OCI-LY1 (cell line): ENCODE measurements at regions not wholly inside any gene's neighbourhood (a gene's known extent, or its start where the extent isn't known, plus 50 kb on each side); places are given as distances from the start of the nearest gene placed in this dataset.

Experiments
- H2AFZ ChIP-seq: fragments of 200-600 bp; sonication (generic), shearing (Covaris generic); 2 replicates; pipeline ENCODE4 v1.6.0; 2014; ENCODE audit warnings: antibody characterized with exemption, mild to moderate bottlenecking, low read length
- H3F3A ChIP-seq: fragments of 200-600 bp; sonication (generic), shearing (Covaris generic); 2 replicates; pipeline ENCODE4 v1.6.0; 2014; ENCODE audit warnings: mild to moderate bottlenecking, antibody characterized with exemption, low read length, moderate library complexity; ENCODE audit not compliant: insufficient read depth
- H3K27ac ChIP-seq: fragments of 200-600 bp; sonication (generic); 2 replicates; pipeline ENCODE4 v1.5.1; 2014; ENCODE audit warnings: low read length, mixed run types, mild to moderate bottlenecking, low read depth; ENCODE audit not compliant: poor library complexity, severe bottlenecking
- H3K27me3 ChIP-seq: fragments of 200-600 bp; sonication (generic); 2 replicates; pipeline ENCODE4 v1.6.0; 2014; ENCODE audit warnings: antibody characterized with exemption, mild to moderate bottlenecking, low read length, moderate library complexity; ENCODE audit not compliant: insufficient read depth
- H3K36me3 ChIP-seq: fragments of 200-600 bp; sonication (generic); 2 replicates; pipeline ENCODE4 v1.6.1; 2014; ENCODE audit warnings: mild to moderate bottlenecking, antibody characterized with exemption, low read length, moderate library complexity, mixed read lengths; ENCODE audit not compliant: insufficient read depth
- H3K4me1 ChIP-seq: fragments of 200-600 bp; sonication (generic); 2 replicates; pipeline ENCODE4 v1.5.1; 2014; ENCODE audit warnings: mild to moderate bottlenecking, low read length, moderate library complexity; ENCODE audit not compliant: insufficient read depth, severe bottlenecking
- H3K4me2 ChIP-seq: fragments of 200-600 bp; sonication (generic), shearing (Covaris generic); 2 replicates; pipeline ENCODE4 v1.6.1; 2014; ENCODE audit warnings: low read length
- H3K4me3 ChIP-seq: fragments of 200-600 bp; sonication (generic); 2 replicates; pipeline ENCODE4 v1.5.1; 2014; ENCODE audit warnings: low read length, low read depth, mild to moderate bottlenecking, mixed read lengths; ENCODE audit not compliant: poor library complexity, severe bottlenecking
- H3K79me2 ChIP-seq: fragments of 200-600 bp; shearing (Covaris generic); 2 replicates; pipeline ENCODE4 v1.6.1; 2016; ENCODE audit warnings: mixed run types, low read length, mixed read lengths; ENCODE audit not compliant: insufficient read depth
- H3K9ac ChIP-seq: fragments of 200-600 bp; sonication (generic), shearing (Covaris generic); 2 replicates; pipeline ENCODE4 v1.6.1; 2014; ENCODE audit warnings: mild to moderate bottlenecking, low read length, mixed read lengths
- H3K9me2 ChIP-seq: fragments of 200-600 bp; sonication (generic), shearing (Covaris generic); 2 replicates; pipeline ENCODE4 v1.6.1; 2014; ENCODE audit warnings: low read depth, mild to moderate bottlenecking, low read length, mixed read lengths
- H3K9me3 ChIP-seq: fragments of 200-600 bp; shearing (Covaris generic); 2 replicates; pipeline ENCODE4 v1.6.1; 2014; ENCODE audit warnings: low read length, mixed read lengths
- H4K20me1 ChIP-seq: fragments of 200-600 bp; sonication (generic), shearing (Covaris generic); 2 replicates; pipeline ENCODE4 v1.6.0; 2016; ENCODE audit warnings: mild to moderate bottlenecking, low read length; ENCODE audit not compliant: insufficient read depth
- EZH2 ChIP-seq: fragments of 200-600 bp; sonication (generic), shearing (Covaris generic); IDR thresholded peaks from 2 replicates; pipeline ENCODE4 v1.8.0; 2017; ENCODE audit warnings: borderline replicate concordance, mixed run types, mild to moderate bottlenecking, antibody characterized with exemption, low read length, moderate library complexity, mixed read lengths
- TF ChIP-seq, protein P1 (sequence below): fragments of 200-600 bp; sonication (generic), shearing (Covaris generic); IDR thresholded peaks from 2 replicates; pipeline ENCODE4 v1.5.1; 2017; ENCODE audit warnings: mild to moderate bottlenecking, antibody characterized with exemption, low read length, moderate library complexity, mixed read lengths

DNA sequence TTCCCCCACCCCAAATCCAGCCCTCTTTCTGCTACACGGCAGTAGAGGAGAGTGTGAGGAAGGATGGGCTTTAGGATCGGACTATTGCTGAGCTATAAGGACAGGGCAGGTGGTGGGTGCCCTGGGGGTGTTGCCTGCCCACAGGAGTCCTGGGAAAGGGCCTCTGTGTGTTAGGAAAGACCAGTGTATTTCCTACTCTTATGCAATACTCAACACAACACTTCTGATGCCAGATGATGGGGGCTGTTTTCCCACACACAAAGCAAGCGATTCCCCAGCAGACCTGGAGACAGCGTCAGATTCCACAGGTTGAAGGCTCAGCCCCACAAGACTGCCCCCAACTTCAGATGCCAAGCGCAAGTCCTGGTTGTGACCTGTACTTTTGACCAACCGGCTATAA is 91.0 kb upstream of the LCLAT1 start:
- Histone ChIP-seq H3K9me2 (no peaks in the 10 kb centered on the region), H3K36me3 (no peaks in the 10 kb centered on the region)
- no peak for TF ChIP-seq EZH2
- TF ChIP-seq, protein P1, sequence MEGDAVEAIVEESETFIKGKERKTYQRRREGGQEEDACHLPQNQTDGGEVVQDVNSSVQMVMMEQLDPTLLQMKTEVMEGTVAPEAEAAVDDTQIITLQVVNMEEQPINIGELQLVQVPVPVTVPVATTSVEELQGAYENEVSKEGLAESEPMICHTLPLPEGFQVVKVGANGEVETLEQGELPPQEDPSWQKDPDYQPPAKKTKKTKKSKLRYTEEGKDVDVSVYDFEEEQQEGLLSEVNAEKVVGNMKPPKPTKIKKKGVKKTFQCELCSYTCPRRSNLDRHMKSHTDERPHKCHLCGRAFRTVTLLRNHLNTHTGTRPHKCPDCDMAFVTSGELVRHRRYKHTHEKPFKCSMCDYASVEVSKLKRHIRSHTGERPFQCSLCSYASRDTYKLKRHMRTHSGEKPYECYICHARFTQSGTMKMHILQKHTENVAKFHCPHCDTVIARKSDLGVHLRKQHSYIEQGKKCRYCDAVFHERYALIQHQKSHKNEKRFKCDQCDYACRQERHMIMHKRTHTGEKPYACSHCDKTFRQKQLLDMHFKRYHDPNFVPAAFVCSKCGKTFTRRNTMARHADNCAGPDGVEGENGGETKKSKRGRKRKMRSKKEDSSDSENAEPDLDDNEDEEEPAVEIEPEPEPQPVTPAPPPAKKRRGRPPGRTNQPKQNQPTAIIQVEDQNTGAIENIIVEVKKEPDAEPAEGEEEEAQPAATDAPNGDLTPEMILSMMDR = no peak

DNA sequence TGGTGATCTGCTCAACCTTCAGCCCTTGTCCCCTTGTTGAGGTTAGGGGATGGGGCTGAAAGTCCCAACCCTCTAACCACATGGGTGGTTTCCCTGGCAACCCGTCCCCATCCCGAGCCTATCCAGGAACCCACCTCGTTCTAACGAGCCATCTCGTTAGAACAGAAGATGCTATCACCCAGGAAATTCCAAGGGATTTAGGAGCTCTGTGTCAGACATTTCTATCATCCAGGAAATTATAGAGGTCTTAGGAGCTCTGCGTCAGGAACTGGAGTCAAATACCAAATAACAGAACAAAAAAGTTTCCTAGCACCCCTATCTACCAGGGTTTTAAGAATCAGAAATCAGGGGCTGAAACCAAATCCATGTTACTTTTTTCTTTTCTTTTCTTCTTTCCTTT is 90.3 kb upstream of the LCLAT1 start:
- Histone ChIP-seq H4K20me1 (no peaks in the 10 kb centered on the region), H3K4me2 (no peak overlapping the region), H3K9me2 (no peaks in the 10 kb centered on the region), H3K4me3 (no peak overlapping the region), H2AFZ (no peak overlapping the region), H3K27me3 (no peaks in the 10 kb centered on the region), H3F3A (no peaks in the 10 kb centered on the region), H3K27ac (no peak overlapping the region), H3K4me1 (no peaks in the 10 kb centered on the region), H3K79me2 (no peaks in the 10 kb centered on the region), H3K9me3 (no peaks in the 10 kb centered on the region), H3K9ac (no peak overlapping the region), H3K36me3 (no peaks in the 10 kb centered on the region)
- TF ChIP-seq, protein P1 = no peak
- TF ChIP-seq EZH2 = no peak

More for the DNA sequence above, 91.0 kb upstream of the LCLAT1 start:
- Histone ChIP-seq H3K27ac (no peak overlapping the region), H3K4me3 (no peak overlapping the region), H3K4me2 (no peak overlapping the region), H3K4me1 (no peaks in the 10 kb centered on the region), H3K9ac (no peak overlapping the region), H3K27me3 (no peaks in the 10 kb centered on the region), H2AFZ (no peak overlapping the region), H3K9me3 (no peaks in the 10 kb centered on the region), H4K20me1 (no peaks in the 10 kb centered on the region), H3F3A (no peaks in the 10 kb centered on the region), H3K79me2 (no peaks in the 10 kb centered on the region)

DNA sequence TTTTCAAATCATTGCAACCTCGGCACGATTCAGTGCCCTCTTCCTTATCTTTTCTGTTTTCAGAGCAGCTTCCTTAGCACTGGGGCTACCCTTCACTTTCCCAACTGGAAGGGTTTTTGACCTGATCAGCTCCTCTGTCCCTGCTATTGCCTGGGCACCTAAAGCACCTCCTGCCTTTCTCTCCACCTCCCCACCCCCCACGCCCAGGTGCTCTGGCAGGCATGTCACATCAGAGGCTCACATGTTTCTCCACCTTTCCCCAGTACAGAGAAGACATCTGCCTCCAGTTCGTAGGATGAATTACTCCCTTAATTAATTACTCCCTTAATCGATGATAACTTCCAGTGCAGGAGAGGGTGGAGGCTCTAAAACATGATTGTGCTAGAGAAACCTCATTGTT is 88.7 kb upstream of the LCLAT1 start:
- Histone ChIP-seq H3K79me2 (no peaks in the 10 kb centered on the region), H3K4me3 (no peak overlapping the region), H4K20me1 (no peaks in the 10 kb centered on the region), H3K36me3 (no peaks in the 10 kb centered on the region), H3K4me1 (no peaks in the 10 kb centered on the region), H3K9me2 (no peaks in the 10 kb centered on the region), H3F3A (no peaks in the 10 kb centered on the region), H3K27me3 (no peaks in the 10 kb centered on the region), H3K9me3 (no peaks in the 10 kb centered on the region), H3K4me2 (no peak overlapping the region), H2AFZ (no peak overlapping the region), H3K27ac (no peak overlapping the region), H3K9ac (no peak overlapping the region)
- TF ChIP-seq EZH2 = no peak
- TF ChIP-seq, protein P1 = no peak
